ENCODE measurements at regions not wholly inside any gene's neighbourhood (a gene's known extent, or its start where the extent isn't known, plus 50 kb on each side); places are given as distances from the start of the nearest gene placed in this dataset.

DNA sequence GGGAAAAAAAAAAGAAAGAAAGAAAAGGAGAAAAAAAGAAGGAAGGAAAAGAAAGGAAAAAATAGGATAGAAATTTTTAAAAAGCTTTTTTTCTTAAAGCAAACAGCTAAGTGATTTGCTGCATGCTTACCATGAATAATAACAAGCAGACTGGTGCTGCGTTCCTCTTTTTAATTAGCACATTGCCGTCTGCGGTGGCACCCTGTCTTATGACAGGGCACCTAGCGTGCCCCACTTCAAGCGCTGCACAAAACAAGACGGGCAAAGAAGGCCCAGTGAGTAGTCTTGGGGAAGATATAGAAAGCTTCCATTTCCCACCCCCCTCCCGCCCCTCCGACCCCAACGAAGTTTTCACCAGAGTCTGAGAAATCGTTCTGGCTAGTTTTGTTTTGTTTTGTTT, 513.9 kb downstream of the ZNF608 start:
- DNase-seq (ENCODE audit: low read depth in 2 of 2): no peak

DNA sequence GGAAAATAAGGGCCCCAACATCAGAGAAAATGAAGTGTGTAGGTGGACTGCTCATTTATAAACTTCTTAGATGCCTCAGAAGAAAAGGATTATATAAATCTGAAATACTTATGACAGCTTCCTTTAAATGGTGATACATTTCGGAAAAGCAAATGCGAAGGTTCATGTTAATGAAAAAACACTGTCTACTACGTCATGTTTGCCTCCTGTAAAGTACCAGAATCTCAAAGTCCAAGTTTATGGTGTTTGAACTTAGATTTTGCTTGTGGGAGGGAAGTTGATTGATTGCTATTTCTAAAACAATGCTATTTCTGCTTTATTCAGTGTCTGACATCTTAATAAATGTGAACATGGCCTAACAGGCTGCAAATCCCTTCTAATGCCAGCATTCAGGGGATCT, 514.6 kb downstream of the ZNF608 start:
- DNase-seq (ENCODE audit: low read depth in 2 of 2): no peak

GRCh38 chr5:124231230-124231629, 515.2 kb downstream of the ZNF608 start:
- no peak for DNase-seq (ENCODE audit: low read depth in 2 of 2)

GRCh38 chr5:124230456-124230855, 516.0 kb downstream of the ZNF608 start:
- no peak for DNase-seq (ENCODE audit: low read depth in 2 of 2)

- DNase-seq (ENCODE audit: low read depth in 2 of 2): no peak
Observed at GRCh38 chr5:124229352-124229751, 517.1 kb downstream of the ZNF608 start.

- DNase-seq (ENCODE audit: low read depth in 2 of 2): no peak
Observed at GRCh38 chr5:124227914-124228313, 518.5 kb downstream of the ZNF608 start.

- no peak for DNase-seq (ENCODE audit: low read depth in 2 of 2)
Observed at GRCh38 chr5:124220418-124220817, 526.0 kb downstream of the ZNF608 start.

- DNase-seq (ENCODE audit: low read depth in 2 of 2): no peak
Observed at GRCh38 chr5:124212934-124213333, 533.5 kb downstream of the ZNF608 start.

- no peak for DNase-seq (ENCODE audit: low read depth in 2 of 2)
Observed at GRCh38 chr5:124210111-124210910, 536.1 kb downstream of the ZNF608 start.

DNA sequence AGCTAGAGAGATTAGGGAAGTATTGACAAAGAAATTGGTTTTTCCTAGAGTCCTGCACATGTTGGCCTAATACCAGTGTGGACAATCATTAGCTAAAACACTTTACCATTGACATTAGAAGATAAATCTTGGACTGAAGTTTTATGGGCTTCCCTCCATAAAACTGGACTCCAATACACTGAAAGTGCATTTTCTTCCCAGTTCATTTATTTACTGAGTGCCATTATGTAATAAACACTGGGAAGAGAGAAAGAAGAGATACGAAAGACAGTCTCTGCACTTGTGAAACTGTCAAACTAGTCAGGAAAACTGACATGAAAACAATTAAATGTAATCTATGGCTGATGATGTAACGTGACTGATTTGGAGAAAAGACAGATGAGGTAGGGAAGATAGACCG, 539.3 kb downstream of the ZNF608 start:
- DNase-seq (ENCODE audit: low read depth in 2 of 2): no peak

GRCh38 chr5:124206540-124206939, 539.9 kb downstream of the ZNF608 start:
- no peak for DNase-seq (ENCODE audit: low read depth in 2 of 2)

- DNase-seq (ENCODE audit: low read depth in 2 of 2): no peak
Observed at GRCh38 chr5:124203303-124203702, 543.1 kb downstream of the ZNF608 start.

- DNase-seq (ENCODE audit: low read depth in 2 of 2): no peak
Observed at GRCh38 chr5:124200381-124200780, 546.1 kb downstream of the ZNF608 start.

DNA sequence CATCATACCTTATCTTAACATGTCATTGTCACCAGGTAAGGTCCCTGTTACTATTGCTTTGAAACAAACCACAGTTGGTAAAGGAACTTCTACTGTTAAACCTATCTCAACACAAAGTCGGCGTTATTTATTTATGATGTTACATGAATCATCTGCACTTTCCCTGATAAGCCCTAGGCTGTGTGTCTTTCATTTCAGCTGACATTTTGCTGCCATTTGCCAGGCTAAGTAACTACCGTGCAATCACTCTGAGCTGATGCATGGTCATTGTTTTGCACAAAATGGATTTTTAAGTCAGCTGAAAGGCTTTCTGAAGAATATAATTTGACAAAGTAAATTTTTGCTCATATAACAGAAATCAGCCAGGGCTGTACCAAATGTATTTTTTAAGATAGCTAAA, 546.5 kb downstream of the ZNF608 start:
- no peak for DNase-seq (ENCODE audit: low read depth in 2 of 2)

GRCh38 chr5:124195411-124195810, 551.0 kb downstream of the ZNF608 start:
- no peak for DNase-seq (ENCODE audit: low read depth in 2 of 2)

DNA sequence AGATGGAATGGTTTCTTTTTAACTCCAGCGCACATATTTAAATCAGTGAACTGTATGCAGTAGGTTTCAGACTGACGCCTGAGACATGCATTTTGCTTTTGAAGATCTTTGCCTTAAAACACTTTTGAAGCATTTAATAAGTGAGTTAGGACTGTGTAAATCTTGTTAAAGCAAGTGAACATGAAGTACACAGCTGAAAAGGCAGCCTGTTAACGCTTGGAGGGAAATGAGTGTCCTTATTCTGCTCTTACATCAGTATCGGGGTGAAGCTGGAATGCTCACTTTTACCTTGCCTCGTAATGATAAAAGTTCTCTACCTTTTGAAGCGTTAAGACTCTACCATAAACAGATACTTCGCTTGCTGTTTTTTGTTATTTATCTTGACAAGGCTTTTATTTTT, 552.2 kb downstream of the ZNF608 start:
- DNase-seq (ENCODE audit: low read depth in 2 of 2): no peak

- no peak for DNase-seq (ENCODE audit: low read depth in 2 of 2)
Observed at GRCh38 chr5:124193371-124193789, 553.1 kb downstream of the ZNF608 start.

DNA sequence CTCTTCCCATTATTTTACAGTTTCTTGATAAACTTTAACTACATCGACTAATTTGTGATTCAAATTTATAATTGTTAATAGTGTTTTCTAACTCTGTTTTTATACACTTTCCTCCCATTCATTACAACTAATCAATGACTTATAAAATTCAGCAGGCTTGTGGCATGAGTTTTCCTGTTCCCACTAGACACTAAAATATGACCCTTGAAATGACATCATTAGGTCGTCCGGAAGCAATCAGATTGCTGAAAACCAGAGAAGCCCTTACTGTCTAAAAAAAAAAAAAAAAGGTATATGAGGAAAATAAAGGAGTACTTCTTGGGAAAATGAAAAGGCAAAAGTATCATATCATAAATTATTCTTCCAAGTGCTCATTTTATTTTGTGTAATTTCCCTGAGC, 553.7 kb downstream of the ZNF608 start:
- DNase-seq (ENCODE audit: low read depth in 2 of 2): no peak

DNA sequence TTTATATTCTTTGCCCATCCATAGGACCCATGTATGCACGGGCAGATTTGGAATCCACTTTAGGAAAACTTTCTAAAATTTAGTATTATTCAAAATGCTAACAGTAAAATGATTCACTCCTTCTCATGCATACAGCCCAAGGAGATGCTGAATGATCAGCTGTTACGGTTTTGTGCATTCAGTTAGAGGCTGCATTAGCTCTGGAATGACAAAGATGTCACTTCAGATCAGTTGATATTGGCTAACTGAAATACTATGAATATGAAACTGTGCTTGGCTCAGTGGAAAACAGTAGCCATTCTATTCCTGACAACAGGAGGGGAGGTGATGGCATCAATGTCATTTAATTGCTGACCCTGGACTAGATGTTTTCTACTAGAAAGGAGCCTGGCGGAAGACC, 560.7 kb downstream of the ZNF608 start:
- no peak for DNase-seq (ENCODE audit: low read depth in 2 of 2)

GRCh38 chr5:124182133-124182532, 564.3 kb downstream of the ZNF608 start:
- no peak for DNase-seq (ENCODE audit: low read depth in 2 of 2)

DNA sequence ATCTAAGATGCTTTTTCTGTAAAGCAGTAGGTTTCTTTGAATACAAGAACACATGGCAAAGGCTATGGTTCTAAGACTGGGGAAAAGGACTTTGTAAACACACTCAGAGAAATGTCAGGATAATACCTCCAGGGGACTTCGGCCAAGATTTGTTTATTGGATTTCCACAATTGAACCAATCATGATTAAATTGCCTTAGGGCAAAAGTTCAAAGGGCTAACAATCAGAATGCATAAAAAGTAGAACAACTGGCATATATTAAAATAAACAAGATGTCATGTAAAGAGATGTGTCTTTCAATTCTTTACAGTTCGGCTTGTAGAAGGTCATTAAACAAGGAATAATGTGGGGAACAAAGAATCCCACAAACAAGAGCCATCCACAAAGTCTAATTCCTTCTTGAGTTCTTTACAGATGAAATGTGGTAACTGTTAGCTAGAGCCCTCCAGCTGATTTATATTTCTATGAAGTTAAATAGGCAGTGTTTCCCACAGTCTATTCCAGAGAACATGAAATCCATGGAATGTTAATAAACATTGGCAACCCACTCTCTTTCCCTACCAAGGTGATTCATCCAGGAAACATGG, 565.5 kb downstream of the ZNF608 start:
- no peak for DNase-seq (ENCODE audit: low read depth in 2 of 2)

- no peak for DNase-seq (ENCODE audit: low read depth in 2 of 2)
Observed at GRCh38 chr5:124180299-124180874, 566.1 kb downstream of the ZNF608 start.

GRCh38 chr5:124179819-124180218, 566.6 kb downstream of the ZNF608 start:
- no peak for DNase-seq (ENCODE audit: low read depth in 2 of 2)

All from stimulated activated CD8-positive, alpha-beta memory T cell treated with anti-CD3 and anti-CD28 coated beads, Interleukin-2, amount 100 ng/mL, for 48 hours (primary cell).